ENCODE measurements at regions not wholly inside any gene's neighbourhood (a gene's known extent, or its start where the extent isn't known, plus 50 kb on each side); places are given as distances from the start of the nearest gene placed in this dataset.

- H3K27ac ChIP-seq (ENCODE audit: extremely low read length, insufficient read depth, low read length) = no peak overlapping the region
- no peak overlapping the region for H2AFZ ChIP-seq (ENCODE audit: low read length)
- no peaks in the 10 kb centered on the region for H3K27me3 ChIP-seq (ENCODE audit: control insufficient read depth in 1 of 2, insufficient read depth in 2 of 2, low read length in 2 of 2)
- FAIRE-seq (no peak), ATAC-seq (no peak), DNase-seq (ENCODE audit: low spot score) (no peak)
- no peak overlapping the region for H3K9ac ChIP-seq (ENCODE audit: insufficient read depth, low read depth, low read length)
- intact Hi-C loops (cut with micrococcal nuclease; ENCODE audit: unreplicated experiment) = no loop called here
- no peak overlapping the region for H3K4me2 ChIP-seq (ENCODE audit: low read depth, low read length)
- no peaks in the 10 kb centered on the region for H3K79me2 ChIP-seq (ENCODE audit: insufficient read depth, low read length)
- no peaks in the 10 kb centered on the region for H3K4me1 ChIP-seq (ENCODE audit: insufficient read depth, low read length)
- no peaks in the 10 kb centered on the region for H3K36me3 ChIP-seq (replicated peaks in 1 of 2; ENCODE audit: control insufficient read depth in 1 of 2, insufficient read depth in 2 of 2, low read length in 2 of 2)
- ChIA-PET POLR2A (no interaction called here), CTCF (ENCODE audit: low intra/inter-chr PET ratio, low total read pairs) (no interaction called here)
- no peak overlapping the region for H3K4me3 ChIP-seq (replicated peaks in 1 of 3; ENCODE audit: insufficient read depth in 1 of 3, low read depth in 2 of 3, low read length in 3 of 3)
- BruUV-seq (replicated peaks) = no TSS peak
- in situ Hi-C loops (cut with HindIII; ENCODE audit: extremely low pct_ligation_motif_present, low pct_unique_long_range_greater_than_20kb) = no loop called here
- TF ChIP-seq ZNF850 (CRISPR knock-in tag; conservative IDR thresholded peaks at IDR 0.05) (no peak), ZNF557 (CRISPR knock-in tag; IDR thresholded peaks at IDR 0.05) (no peak), ZNF512 (CRISPR knock-in tag; IDR thresholded peaks at IDR 0.05) (no peak), ZNF512B (CRISPR knock-in tag; IDR thresholded peaks at IDR 0.05; ENCODE audit: borderline replicate concordance) (no peak), ZNF18 (CRISPR knock-in tag; IDR thresholded peaks at IDR 0.05; ENCODE audit: insufficient replicate concordance) (no peak), ZNF713 (CRISPR knock-in tag; IDR thresholded peaks at IDR 0.05) (no peak), CENPX (CRISPR knock-in tag; IDR thresholded peaks at IDR 0.05) (no peak), ZBTB10 (CRISPR knock-in tag; IDR thresholded peaks at IDR 0.05; ENCODE audit: borderline replicate concordance) (no peak), PHF21A (CRISPR knock-in tag; IDR thresholded peaks at IDR 0.05) (no peak), MAX (IDR thresholded peaks at IDR 0.05) (no peak), ZNF883 (CRISPR knock-in tag; IDR thresholded peaks at IDR 0.05; ENCODE audit: not compliant biosample characterization) (no peak)
- TF ChIP-seq, protein P1, sequence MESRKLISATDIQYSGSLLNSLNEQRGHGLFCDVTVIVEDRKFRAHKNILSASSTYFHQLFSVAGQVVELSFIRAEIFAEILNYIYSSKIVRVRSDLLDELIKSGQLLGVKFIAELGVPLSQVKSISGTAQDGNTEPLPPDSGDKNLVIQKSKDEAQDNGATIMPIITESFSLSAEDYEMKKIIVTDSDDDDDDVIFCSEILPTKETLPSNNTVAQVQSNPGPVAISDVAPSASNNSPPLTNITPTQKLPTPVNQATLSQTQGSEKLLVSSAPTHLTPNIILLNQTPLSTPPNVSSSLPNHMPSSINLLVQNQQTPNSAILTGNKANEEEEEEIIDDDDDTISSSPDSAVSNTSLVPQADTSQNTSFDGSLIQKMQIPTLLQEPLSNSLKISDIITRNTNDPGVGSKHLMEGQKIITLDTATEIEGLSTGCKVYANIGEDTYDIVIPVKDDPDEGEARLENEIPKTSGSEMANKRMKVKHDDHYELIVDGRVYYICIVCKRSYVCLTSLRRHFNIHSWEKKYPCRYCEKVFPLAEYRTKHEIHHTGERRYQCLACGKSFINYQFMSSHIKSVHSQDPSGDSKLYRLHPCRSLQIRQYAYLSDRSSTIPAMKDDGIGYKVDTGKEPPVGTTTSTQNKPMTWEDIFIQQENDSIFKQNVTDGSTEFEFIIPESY (CRISPR knock-in tag; IDR thresholded peaks at IDR 0.05) = no peak
- H3K9me3 ChIP-seq (ENCODE audit: low read length) = no peaks in the 10 kb centered on the region
- no peaks in the 10 kb centered on the region for H4K20me1 ChIP-seq (ENCODE audit: insufficient read depth, low read length)
Measured at GRCh38 chr4:149885896-149886295, 70.3 kb upstream of the IQCM start.
